ENCODE measurements at regions not wholly inside any gene's neighbourhood (a gene's known extent, or its start where the extent isn't known, plus 50 kb on each side); places are given as distances from the start of the nearest gene placed in this dataset.

DNA sequence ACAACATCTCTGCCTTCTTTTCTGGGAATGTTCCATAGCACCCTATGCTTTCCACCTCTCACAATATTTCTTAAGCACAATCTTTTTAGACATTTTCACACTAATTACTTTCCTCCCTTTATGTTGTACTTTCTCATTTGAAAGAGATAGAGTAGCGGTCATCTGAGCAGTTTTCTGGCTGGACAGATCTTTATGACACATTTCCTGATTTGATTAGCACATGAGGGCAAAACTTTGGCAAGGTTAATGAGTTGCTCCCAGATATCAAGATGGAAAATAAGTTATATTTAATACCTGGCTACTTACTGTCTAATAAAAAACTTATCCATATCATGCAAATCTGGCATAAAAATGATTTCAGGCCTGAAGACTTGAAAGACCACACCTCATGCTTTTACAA, 723.9 kb downstream of the SOCS6 start:
- no peak for DNase-seq (ENCODE audit: low read depth in 2 of 2)

DNA sequence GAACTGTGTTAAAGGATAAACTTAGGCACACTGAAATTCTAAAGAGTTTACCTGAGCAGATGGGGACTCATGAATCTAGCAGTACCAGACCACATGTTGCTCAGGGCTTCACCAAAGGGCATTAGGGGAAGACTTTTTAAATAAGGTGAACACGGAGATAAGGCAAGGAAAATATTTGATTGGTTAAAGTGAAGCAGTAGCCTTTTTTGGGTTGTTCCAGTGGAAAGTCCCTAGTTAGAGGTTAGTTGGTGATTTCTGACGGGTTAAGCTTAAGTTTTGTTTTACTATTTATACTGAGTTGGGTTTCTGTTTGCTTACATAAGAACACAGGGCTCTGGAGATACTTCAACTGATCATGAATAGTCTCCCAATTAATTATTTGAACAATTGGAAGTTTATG, 722.5 kb downstream of the SOCS6 start:
- DNase-seq (ENCODE audit: low read depth in 2 of 2), result no peak

DNA sequence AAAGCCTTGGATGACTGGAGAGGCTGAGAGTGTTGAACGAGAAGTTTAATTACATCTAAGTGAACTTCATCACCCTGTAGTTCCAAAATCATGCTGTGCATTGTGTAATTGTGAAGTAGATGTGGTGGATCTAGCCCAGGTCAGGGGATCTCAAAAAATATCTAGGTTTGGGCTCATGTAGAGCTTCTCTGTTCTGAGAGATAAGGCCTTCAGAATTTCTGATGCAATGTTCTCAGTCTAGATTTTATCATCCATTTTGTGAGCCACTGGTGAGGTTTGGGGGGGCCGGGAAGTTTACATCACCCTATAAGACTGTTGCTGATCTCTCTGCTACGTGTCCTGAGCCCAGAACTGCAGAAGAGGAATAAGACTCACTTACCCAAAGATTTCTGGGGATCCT, 719.4 kb downstream of the SOCS6 start:
- no peak for DNase-seq (ENCODE audit: low read depth in 2 of 2)

DNA sequence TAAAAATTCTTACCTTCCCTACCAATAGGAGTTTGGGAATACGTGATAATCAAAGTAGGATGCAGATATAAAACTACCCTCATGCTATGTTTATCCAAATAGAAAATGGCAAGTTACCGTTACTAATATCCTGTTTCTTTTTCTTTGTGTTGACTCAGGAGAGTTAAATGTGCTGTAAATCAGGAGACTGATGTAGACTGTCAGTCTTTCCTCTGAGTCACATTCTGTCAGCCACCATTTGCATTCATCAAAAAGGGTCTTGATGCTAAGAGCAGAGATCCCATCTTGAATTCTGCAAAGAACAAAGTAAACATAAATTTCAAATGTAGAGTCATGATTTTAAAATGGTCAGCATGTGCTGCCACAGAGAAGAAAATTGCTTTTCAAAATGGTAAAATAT, 712.8 kb downstream of the SOCS6 start:
- DNase-seq (ENCODE audit: low read depth in 2 of 2), result no peak

DNA sequence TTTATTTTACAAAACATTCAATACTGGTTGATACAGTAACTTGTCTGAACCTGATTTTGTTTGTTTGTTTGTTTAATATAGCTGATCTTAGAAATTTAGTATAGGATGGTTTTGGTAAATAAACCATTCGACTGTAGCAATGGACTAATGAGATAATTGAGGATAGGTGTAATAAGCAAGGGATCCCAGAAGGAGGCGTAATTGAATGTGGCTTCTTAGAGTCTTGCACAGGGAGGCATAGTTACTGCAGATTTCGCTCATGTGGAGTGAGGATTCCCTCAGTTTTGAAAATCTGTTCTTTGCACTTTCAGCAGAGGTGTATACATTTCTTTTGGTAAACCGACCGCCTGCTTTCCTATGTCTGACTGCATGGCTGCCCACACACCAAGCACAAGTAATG, 709.6 kb downstream of the SOCS6 start:
- DNase-seq (ENCODE audit: low read depth in 2 of 2), result no peak

DNA sequence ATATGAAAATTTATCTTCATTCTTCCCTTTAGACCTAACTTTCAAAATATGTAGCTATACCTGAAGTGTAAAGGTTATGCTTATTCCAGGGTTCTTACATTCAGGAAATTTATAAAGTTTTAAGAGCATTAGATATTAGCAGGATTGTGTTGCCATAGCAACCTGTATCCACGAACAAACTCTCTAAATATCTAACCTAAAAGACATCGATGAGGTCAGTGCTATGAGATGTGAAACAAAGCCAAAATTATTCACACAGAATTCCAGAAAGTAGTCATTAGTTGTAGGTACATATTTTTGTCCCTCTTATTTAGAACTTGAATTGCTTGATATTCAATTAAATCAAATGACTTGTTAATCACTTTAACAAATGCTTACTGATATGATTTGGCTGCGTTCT, 705.3 kb downstream of the SOCS6 start:
- no peak for DNase-seq (ENCODE audit: low read depth in 2 of 2)

DNA sequence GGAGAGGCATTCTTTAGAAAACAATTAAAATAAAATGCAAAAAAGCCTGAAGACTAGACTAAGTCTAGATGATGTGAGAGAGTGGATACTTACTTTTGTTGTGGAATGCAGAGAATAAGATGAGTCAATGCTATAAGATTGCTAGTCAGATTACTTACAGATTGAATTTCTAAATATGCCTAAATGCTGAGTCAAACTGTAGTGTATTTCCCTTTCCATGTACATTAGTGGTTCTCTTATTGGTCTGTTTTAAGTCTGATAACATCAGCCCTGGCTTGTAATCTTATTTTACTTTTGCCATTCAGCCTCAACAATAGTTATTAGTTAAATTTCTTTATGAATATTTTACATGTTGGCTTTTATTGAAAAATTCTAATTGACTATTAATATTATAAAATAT, 702.7 kb downstream of the SOCS6 start:
- peak in 1 of 2 experiments; percentile 12 for DNase-seq (ENCODE audit: low read depth in 2 of 2)

DNA sequence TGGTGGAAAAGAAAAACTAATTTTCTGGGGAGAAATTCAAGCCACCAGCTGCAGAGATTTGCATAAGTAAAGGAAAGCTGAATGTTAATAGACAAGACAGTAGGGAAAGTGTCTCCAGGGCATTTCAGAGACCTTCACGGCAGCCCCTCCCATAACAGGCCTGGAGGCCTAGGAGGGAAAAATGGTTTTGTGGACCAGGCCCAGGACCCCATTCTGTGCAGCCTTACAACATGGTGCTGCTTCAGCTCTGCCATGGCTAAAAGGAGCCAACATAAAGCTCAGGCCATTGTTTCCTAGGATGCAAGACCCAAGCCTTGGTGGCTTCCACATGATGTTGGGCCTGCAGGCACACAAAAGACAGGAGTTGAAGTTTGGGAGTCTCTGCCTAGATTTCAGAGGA, 697.1 kb downstream of the SOCS6 start:
- DNase-seq (ENCODE audit: low read depth in 2 of 2), result no peak

DNA sequence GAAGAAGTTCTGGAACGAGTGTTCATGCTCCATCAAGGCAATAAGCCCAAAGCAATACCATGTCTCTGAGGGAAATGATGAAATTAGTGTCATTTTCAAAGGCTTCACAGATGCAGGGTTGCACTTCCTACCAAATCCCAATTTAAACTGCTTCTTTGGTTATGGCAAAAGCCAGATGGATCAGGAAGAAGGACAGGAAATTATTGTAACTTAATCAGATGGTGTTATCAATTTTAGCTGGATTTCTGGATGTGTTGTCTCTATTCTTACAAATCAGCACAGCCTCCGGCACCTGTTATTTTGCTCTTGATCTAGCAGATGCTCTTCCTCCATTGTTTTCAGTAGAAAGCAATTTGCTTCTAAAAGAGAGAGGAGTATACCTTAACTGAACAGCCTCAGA, 693.4 kb downstream of the SOCS6 start:
- no peak for DNase-seq (ENCODE audit: low read depth in 2 of 2)

DNA sequence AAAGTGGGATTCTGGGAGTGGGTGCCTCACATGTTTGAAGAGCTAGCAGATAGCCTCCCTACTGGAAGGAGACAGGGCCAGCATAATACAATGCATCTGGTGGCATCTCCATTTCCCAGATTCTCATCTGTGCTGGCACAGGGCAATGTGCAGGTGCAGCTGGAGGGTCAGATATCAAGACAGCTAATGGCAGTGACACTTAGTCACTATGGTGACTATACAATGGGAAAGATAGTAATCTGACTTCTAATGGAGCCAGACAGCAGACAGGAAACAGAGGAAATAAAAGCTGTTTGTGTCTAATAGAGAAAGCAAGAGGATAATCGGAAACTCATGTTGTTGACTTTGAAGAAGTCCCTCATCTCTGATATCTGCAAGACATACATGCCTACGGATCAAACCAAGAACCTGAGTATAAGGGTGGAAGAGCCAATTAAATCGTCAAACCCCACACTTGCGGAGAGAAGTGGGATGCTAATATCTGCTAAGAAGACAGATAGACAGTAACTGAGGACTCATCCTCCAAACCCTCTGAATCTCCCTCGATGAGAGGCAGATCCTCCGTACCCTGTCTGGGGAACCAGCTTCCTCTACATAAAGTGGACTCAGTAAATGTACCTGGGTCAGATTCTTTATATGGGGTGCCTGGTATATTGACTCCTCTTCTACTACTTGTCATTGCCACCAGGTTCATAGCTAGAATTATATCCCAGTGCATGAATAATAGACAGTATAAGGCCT, 692.7 kb downstream of the SOCS6 start:
- DNase-seq (ENCODE audit: low read depth in 2 of 2), result no peak

DNA sequence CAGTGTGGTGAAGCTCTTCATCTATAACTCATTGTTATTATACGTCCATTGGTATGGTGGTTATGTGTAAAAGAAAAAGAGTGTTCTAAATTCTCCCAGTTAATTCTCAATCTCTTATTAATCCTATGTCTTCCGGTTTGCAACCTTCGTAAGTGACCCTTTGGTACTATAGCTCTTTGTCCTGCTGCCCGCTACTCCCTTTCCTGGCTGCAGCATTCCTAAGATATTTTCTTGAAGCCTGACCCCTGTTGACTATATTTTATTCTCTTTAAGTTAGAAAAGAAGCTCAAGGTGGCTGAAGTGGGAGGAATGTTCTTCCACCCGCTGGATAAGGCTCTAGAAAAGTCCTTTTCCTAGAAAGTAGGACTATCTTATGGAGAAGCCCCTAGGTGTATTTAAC, 684.8 kb downstream of the SOCS6 start:
- DNase-seq (ENCODE audit: low read depth in 2 of 2), result no peak

DNA sequence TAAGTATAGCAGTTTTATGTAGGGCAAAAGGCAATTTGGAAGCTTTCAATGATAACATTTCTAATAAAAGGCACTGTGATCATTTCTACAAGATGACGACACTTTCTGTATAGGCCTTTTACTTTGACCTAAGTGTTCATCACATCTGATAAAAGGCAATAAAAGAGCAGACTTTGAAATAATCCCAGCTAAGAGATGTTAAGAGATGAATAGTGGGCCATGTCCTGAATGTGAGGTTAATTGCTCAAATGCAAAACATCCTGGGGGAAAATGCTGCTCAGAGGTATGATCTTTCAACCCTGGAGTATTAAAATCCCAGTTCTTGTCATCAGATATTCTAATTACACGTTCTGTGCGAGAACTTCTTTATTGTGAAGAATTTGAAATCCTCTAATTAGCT, 677.6 kb downstream of the SOCS6 start:
- DNase-seq (ENCODE audit: low read depth in 2 of 2), result no peak

DNA sequence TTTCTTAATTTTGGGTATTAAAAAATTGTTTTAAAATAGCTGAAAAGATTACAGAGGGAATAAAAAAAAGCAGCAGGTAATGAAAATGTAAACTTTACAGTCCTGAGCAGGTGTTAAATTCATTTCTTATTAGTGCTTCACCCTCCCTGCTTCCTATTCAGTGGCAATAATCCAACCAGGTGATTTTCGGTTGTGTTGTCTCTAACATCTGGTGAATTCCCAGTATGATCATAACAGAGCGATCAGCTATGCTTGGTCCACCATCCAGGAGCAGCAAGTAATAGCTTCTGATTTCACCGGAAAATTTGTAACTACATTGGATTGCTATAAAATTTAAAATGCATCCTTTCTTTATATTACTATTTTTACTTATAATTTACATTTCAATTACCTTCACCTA, 673.1 kb downstream of the SOCS6 start:
- no peak for DNase-seq (ENCODE audit: low read depth in 2 of 2)

DNA sequence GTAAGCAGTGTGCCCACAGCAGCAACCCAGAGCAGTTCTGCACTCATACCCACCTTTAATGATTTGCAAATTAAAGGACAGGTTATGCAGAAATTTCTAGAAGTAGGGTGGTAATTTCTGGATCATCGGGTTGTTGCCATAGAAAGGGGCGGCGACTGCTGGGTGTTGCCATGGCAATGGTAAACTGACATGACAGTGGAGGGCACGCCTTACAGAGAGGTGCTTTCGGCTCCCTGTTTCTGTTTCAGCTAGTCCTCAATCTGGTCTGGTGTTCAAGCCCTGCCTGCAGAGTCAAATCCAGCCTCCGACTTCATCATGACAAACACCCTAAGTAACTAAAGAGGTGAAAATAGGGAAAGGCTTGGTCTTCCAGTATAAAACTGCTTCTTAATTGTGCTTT, 667.7 kb downstream of the SOCS6 start:
- DNase-seq (ENCODE audit: low read depth in 2 of 2), result no peak

DNA sequence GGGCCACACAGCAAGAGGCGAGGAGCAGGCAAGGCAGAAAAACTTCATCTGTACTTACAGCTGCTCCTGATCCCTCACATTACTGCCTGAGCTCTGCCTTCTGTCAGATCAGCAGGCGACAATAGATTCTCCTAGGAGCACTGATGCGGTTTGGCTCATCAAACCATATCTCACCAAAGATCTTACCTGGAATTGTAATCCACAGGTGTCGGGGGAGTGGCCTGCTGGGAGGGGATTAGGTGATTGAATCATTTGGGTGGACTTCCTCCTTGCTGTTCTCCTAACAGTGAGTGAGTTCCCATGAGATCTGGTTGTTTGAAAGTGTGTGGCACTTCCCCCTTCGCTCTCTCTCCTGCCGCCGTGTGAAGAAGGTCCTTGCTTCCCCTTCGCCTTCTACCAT, 647.3 kb downstream of the SOCS6 start:
- no peak for DNase-seq (ENCODE audit: low read depth in 2 of 2)

DNA sequence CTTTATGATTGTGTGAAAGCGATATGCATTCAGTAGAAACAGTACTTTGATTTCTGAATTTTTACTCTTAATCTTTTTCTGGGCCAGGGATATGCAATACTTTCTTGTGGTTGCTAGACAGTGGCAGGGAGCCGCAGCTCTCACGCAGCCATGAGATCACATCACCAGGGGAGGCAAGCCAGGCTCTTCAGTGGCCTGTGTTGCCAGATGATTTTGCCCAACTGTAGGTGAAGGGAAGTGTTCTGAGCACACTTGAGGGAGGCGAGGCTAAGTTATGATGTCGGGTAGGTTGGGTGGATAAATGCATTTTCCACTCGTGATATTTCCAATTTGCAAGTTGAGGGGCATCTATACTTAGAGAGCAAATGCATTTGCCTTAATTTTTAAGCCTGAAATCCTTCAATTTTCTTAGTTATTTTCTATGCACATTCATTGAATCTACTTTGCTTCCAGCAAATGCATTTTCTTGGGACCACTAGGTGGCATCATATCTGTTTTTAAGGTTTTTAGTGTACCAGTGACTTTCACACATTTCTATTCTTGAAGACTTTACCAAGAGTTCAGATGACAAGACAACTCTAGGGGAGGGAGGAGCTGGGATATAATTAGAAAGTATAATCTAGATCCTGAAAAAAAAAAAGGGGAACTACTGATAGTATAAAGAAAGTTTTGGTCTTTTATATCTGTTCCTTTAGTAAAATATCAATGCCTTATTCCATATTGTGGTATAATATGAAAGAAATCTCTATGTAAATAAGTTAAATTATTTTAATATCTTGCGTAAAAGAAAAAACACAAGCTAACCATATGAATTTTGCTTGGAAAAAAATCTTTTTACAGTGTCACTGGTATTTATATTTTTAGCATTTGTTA, 643.3 kb downstream of the SOCS6 start:
- no peak for DNase-seq (ENCODE audit: low read depth in 2 of 2)

DNA sequence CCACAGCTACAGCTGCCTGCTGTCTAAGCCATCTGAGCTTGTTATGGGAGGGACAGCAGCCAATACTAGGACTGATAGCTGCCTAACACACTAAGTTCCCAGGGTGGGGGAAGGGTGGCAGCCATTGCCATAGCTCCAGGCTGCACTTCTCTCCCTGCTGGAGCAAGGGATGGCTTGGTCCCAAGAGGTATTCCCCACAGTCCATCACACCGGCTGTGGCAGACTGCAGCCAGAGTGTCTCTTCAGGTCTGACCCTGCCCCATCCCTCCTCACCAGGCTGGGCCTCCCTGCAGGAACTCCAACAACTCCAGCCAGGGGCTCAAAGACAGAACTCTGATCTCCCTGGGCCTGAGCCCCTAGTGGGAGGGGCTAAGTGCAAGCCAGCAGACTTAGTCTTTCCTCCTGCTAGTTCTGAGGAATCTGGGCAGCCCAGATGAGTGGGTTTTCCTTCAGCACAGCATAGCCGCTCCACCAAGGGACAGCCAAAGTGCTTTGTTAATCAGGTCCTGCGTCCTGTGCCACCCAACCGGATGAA, 632.1 kb downstream of the SOCS6 start:
- no peak for DNase-seq (ENCODE audit: low read depth in 2 of 2)

DNA sequence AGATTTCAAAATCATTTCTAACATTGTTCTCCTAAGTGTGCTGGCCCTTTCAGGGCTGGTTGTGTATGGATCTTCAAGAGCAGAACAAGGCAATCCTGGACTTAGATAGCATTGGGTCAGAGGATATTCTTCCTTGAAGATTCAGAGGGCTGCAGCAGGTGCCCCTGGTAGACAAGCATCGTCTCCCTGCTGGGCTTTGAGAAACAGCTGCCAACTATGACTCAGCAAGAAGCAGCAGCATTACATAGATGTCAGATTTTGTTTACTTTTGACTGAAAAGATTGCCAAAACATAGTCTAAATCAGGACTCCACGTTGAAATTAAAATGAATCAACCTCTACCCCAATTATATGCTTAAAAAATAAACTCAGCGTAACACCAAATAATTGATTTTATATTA, 618.8 kb downstream of the SOCS6 start:
- no peak for DNase-seq (ENCODE audit: low read depth in 2 of 2)

DNA sequence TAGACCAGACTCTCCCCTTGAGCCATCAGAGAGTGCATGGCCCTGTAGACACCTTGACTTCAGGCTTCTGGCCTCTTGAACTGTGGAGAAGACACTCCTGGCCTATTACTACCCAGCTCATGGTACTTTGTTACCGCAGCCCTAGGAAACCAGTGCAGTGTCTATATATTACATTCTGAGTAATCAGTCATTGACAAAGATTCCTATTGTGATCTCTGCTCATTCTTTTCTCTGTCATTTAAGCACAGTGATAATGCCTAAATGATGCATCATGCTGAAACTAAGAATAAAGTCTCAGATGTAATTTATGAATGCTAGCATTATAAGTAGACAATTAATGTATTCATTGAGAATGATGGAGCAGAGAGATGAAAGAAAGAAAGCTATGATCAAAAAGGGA, 603.5 kb downstream of the SOCS6 start:
- DNase-seq (ENCODE audit: low read depth in 2 of 2), result no peak

DNA sequence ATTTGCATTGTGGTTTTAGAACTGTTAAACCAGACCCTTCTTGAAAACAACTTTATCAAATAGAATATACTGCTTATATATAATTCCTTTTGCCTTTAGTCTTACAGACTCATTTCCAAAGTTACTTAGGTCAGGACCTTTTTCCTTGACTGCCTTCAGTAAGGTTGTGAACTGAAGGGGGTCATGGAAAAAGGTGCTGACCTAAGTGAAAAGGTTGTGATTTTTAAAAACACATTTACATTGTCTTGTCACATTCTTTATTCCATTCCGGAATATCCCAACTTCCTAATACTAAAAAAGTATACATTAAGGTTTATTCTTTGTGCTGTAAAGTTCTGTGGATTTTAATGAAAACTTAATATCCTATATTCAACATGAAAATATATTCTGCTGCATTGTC, 581.4 kb downstream of the SOCS6 start:
- DNase-seq (ENCODE audit: low read depth in 2 of 2), result no peak

DNA sequence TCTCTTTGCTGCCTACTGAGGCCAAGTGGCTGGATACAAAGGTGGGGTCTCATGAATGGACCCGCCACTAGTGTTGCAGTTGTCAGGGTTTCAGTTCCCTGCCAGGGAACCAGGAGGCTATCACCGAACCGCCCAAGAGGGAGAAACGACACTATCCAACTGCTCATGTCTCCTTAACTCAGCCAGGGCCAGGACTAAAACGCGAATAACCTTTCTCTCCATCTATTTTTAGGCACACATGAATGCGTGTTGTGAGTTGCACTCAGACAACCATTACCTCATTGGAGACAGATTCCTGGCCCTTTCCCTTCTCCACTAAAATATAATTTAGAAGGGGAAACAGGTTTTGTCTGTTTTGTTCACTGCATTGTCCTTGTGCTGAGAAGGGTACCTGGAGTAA, 559.5 kb downstream of the SOCS6 start:
- no peak for DNase-seq (ENCODE audit: low read depth in 2 of 2)

DNA sequence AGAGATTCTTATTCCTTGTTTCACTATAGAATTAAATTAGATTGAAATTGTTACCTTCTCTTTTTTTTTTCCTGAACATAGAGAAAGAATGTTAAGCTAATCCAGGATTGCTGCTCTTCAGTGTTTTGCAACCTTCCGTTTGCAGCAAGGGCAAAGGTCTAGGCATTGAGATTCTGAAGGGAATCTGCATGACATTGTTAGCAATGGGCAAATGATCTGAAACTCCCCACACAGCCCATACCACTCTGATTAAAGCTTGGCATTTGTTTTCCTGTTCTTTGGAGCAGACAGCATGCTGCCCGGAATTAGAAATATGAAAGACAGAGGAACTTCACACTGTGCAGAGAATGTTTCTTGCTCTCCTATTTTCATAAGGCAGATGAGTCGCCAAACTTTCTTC, 551.8 kb downstream of the SOCS6 start:
- no peak for DNase-seq (ENCODE audit: low read depth in 2 of 2)

DNA sequence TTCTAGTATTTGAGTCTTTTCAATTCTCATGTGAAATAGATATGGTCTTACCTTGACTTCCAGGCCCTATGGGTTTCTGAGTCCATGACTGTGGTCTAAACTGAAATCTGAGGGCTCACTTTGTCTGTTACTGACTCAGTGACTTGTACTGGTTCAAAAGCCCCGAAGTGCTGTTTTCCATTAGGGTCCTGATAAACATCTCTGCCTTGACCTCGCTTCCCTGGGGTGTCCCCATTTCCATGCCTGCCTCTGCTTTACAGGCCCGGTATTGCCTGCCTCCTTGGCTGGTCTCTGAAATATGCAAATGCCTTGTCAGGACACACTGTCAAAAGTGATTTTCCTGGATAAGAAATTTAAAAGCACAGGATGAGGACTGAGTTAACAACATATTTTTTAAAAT, 538.8 kb downstream of the SOCS6 start:
- DNase-seq (ENCODE audit: low read depth in 2 of 2), result no peak

Data from fibroblast of skin of left biceps (primary cell).